ENCODE measurements at regions not wholly inside any gene's neighbourhood (a gene's known extent, or its start where the extent isn't known, plus 50 kb on each side); places are given as distances from the start of the nearest gene placed in this dataset.

- Histone ChIP-seq H3K4me2 (ENCODE audit: low read length) (no peak overlapping the region), H3K27ac (no peak overlapping the region), H3K4me1 (no peaks in the 10 kb centered on the region), H2AFZ (no peak overlapping the region), H3K36me3 (ENCODE audit: control insufficient read depth, insufficient read depth, low read length) (no peaks in the 10 kb centered on the region), H3K79me2 (no peaks in the 10 kb centered on the region), H3K4me3 (ENCODE audit: low read depth, low read length) (no peak overlapping the region), H3K9me3 (ENCODE audit: control insufficient read depth, low read length) (no peaks in the 10 kb centered on the region), H3K9ac (no peak overlapping the region), H3K27me3 (ENCODE audit: control insufficient read depth, insufficient read depth, low read length) (no peaks in the 10 kb centered on the region)
- no peak for TF ChIP-seq CTCF (IDR thresholded peaks at IDR 0.05)
Observed at GRCh38 chr7:25485026-25485425, 256.7 kb upstream of the NPVF start.

GRCh38 chr7:25486656-25487055 is 258.4 kb upstream of the NPVF start:
- Histone ChIP-seq H3K9me3 (ENCODE audit: control insufficient read depth, low read length) (no peaks in the 10 kb centered on the region), H3K79me2 (no peaks in the 10 kb centered on the region), H3K27me3 (ENCODE audit: control insufficient read depth, insufficient read depth, low read length) (no peaks in the 10 kb centered on the region), H3K27ac (no peak overlapping the region), H3K4me2 (ENCODE audit: low read length) (no peak overlapping the region), H3K36me3 (ENCODE audit: control insufficient read depth, insufficient read depth, low read length) (no peaks in the 10 kb centered on the region), H3K9ac (no peak overlapping the region), H3K4me1 (no peaks in the 10 kb centered on the region), H3K4me3 (ENCODE audit: low read depth, low read length) (no peak overlapping the region), H2AFZ (no peak overlapping the region)
- no peak for TF ChIP-seq CTCF (IDR thresholded peaks at IDR 0.05)

- no peaks in the 10 kb centered on the region for H3K79me2 ChIP-seq
- no peak overlapping the region for H3K27ac ChIP-seq
- H3K36me3 ChIP-seq (ENCODE audit: control insufficient read depth, insufficient read depth, low read length), result no peaks in the 10 kb centered on the region
- no peak overlapping the region for H3K9ac ChIP-seq
- no peaks in the 10 kb centered on the region for H3K27me3 ChIP-seq (ENCODE audit: control insufficient read depth, insufficient read depth, low read length)
- no peaks in the 10 kb centered on the region for H3K9me3 ChIP-seq (ENCODE audit: control insufficient read depth, low read length)
- no peak for TF ChIP-seq CTCF (IDR thresholded peaks at IDR 0.05)
- H3K4me1 ChIP-seq, result no peaks in the 10 kb centered on the region
- H3K4me2 ChIP-seq (ENCODE audit: low read length), result no peak overlapping the region
- no peak overlapping the region for H3K4me3 ChIP-seq (ENCODE audit: low read depth, low read length)
- no peak overlapping the region for H2AFZ ChIP-seq
Observed at GRCh38 chr7:25493805-25494366, 265.6 kb upstream of the NPVF start.

GRCh38 chr7:25494896-25495295 is 266.6 kb upstream of the NPVF start:
- H3K9me3 ChIP-seq (ENCODE audit: control insufficient read depth, low read length), result no peaks in the 10 kb centered on the region
- no peak overlapping the region for H3K4me3 ChIP-seq (ENCODE audit: low read depth, low read length)
- H3K27ac ChIP-seq, result no peak overlapping the region

More at GRCh38 chr7:25494896-25495295, 266.6 kb upstream of the NPVF start:
- TF ChIP-seq CTCF (IDR thresholded peaks at IDR 0.05), result no peak
- no peaks in the 10 kb centered on the region for H3K27me3 ChIP-seq (ENCODE audit: control insufficient read depth, insufficient read depth, low read length)
- no peaks in the 10 kb centered on the region for H3K36me3 ChIP-seq (ENCODE audit: control insufficient read depth, insufficient read depth, low read length)
- no peak overlapping the region for H3K9ac ChIP-seq
- H3K79me2 ChIP-seq, result no peaks in the 10 kb centered on the region
- no peaks in the 10 kb centered on the region for H3K4me1 ChIP-seq
- H2AFZ ChIP-seq, result no peak overlapping the region
- no peak overlapping the region for H3K4me2 ChIP-seq (ENCODE audit: low read length)
